HG02981 (cell line): ENCODE measurements at regions not wholly inside any gene's neighbourhood (a gene's known extent, or its start where the extent isn't known, plus 50 kb on each side); places are given as distances from the start of the nearest gene placed in this dataset.
"Not testable (repeated sequence)": the region's sequence is repeated elsewhere in the genome, so short reads cannot be mapped to it uniquely, and the experiment has no call there.

Experiments
- ATAC-seq: cut with Tn5 transposase; IDR thresholded peaks from one replicate; pipeline ENCODE4 v1.9.1; 2021; ENCODE audit warnings: mild to moderate bottlenecking, moderate library complexity; ENCODE audit not compliant: unreplicated experiment

GRCh38 chr7:110514975-110515551, 575.9 kb upstream of the LRRN3 start:
- ATAC-seq = not testable (repeated sequence)

GRCh38 chr7:110519851-110520250, 571.1 kb upstream of the LRRN3 start:
- ATAC-seq = no peak

- ATAC-seq = no peak
Measured at GRCh38 chr7:110521357-110521911, 569.5 kb upstream of the LRRN3 start.

GRCh38 chr7:110522061-110522760, 568.7 kb upstream of the LRRN3 start:
- no peak for ATAC-seq

GRCh38 chr7:110522761-110523200, 568.1 kb upstream of the LRRN3 start:
- no peak for ATAC-seq

GRCh38 chr7:110529175-110529574, 561.8 kb upstream of the LRRN3 start:
- no peak for ATAC-seq

- ATAC-seq = no peak
Measured at GRCh38 chr7:110531186-110531585, 559.7 kb upstream of the LRRN3 start.

- no peak for ATAC-seq
Measured at GRCh38 chr7:110534241-110534931, 556.5 kb upstream of the LRRN3 start.

- ATAC-seq = no peak
Measured at GRCh38 chr7:110539216-110539615, 551.7 kb upstream of the LRRN3 start.

- no peak for ATAC-seq
Measured at GRCh38 chr7:110541962-110542361, 549.0 kb upstream of the LRRN3 start.

GRCh38 chr7:110544194-110544593, 546.7 kb upstream of the LRRN3 start:
- ATAC-seq = no peak

- ATAC-seq = no peak
Measured at GRCh38 chr7:110548372-110548771, 542.6 kb upstream of the LRRN3 start.

- no peak for ATAC-seq
Measured at GRCh38 chr7:110557136-110557535, 533.8 kb upstream of the LRRN3 start.

- not testable (repeated sequence) for ATAC-seq
Measured at GRCh38 chr7:110563286-110563685, 527.6 kb upstream of the LRRN3 start.

- ATAC-seq = no peak
Measured at GRCh38 chr7:110564246-110564645, 526.7 kb upstream of the LRRN3 start.

- no peak for ATAC-seq
Measured at GRCh38 chr7:110568388-110568787, 522.5 kb upstream of the LRRN3 start.

- no peak for ATAC-seq
Measured at GRCh38 chr7:110568932-110569331, 522.0 kb upstream of the LRRN3 start.

- ATAC-seq = no peak
Measured at GRCh38 chr7:110569486-110570205, 521.3 kb upstream of the LRRN3 start.

GRCh38 chr7:110573862-110574528, 516.9 kb upstream of the LRRN3 start:
- ATAC-seq = no peak

- ATAC-seq = no peak
Measured at GRCh38 chr7:110587294-110587693, 503.6 kb upstream of the LRRN3 start.

- ATAC-seq = no peak
Measured at GRCh38 chr7:110590415-110590814, 500.5 kb upstream of the LRRN3 start.
